ENCODE measurements at regions not wholly inside any gene's neighbourhood (a gene's known extent, or its start where the extent isn't known, plus 50 kb on each side); places are given as distances from the start of the nearest gene placed in this dataset.
"Not testable (repeated sequence)": the region's sequence is repeated elsewhere in the genome, so short reads cannot be mapped to it uniquely, and the experiment has no call there.

- TF ChIP-seq POLR2AphosphoS5 (IDR thresholded peaks at IDR 0.05; ENCODE audit: low read depth, low read length); POLR2A (IDR thresholded peaks at IDR 0.05; ENCODE audit: low read depth, low read length); TAF1 (IDR thresholded peaks at IDR 0.05; ENCODE audit: low read depth, low read length); PAX5 (IDR thresholded peaks at IDR 0.05; ENCODE audit: insufficient read depth, low read length, severe bottlenecking); SPI1 (IDR thresholded peaks at IDR 0.05; ENCODE audit: low read depth, low read length); POU2F2 (IDR thresholded peaks at IDR 0.05; ENCODE audit: low read depth, low read length): not testable (repeated sequence)
Observed at GRCh38 chr4:110341118-110341517, 134.8 kb upstream of the ENPEP start.
